Ascending aorta (tissue), 2 donors: ENCODE measurements at regions not wholly inside any gene's neighbourhood (a gene's known extent, or its start where the extent isn't known, plus 50 kb on each side); places are given as distances from the start of the nearest gene placed in this dataset.

ENCODE experiments used
- DNase-seq, 2 donors: peaks; one replicate each; pipeline ENCODE4 v3.0.0-alpha.2; 2019; ENCODE audit warnings: low spot score in 2 of 2
- H3K27ac ChIP-seq, 2 donors: fragments of 200-600 bp; sonication (generic); one replicate each; pipeline ENCODE4 v1.5.1; 2016 to 2017; ENCODE audit warnings: mild to moderate bottlenecking in 1 of 2
- H3K27me3 ChIP-seq: fragments of 200-600 bp; sonication (generic); one replicate; pipeline ENCODE4 v1.5.1; 2017
- H3K36me3 ChIP-seq, 2 donors: fragments of 200-600 bp; sonication (generic); one replicate each; pipeline ENCODE4 v1.5.1; 2016
- H3K4me1 ChIP-seq, 2 donors: fragments of 200-600 bp; sonication (generic); one replicate each; pipeline ENCODE4 v1.5.1; 2016 to 2017; ENCODE audit warnings: mild to moderate bottlenecking in 1 of 2
- H3K4me3 ChIP-seq, 2 donors: fragments of 200-600 bp; sonication (generic); one replicate each; pipeline ENCODE4 v1.5.1; 2016 to 2017; ENCODE audit warnings: mild to moderate bottlenecking in 1 of 2
- H3K9me3 ChIP-seq, 2 donors: fragments of 200-600 bp; sonication (generic); one replicate each; pipeline ENCODE4 v1.5.1; 2016
- CTCF ChIP-seq, 3 experiments: fragments of 200-600 bp in 2 of 3; fragments of 450-650 bp in 1 of 3; sonication (generic) in 2 of 3; IDR thresholded peaks; one replicate each; pipeline ENCODE4 v1.5.1; 2016 to 2019; ENCODE audit warnings: antibody characterized with exemption in 3 of 3, mild to moderate bottlenecking in 1 of 3, moderate library complexity in 1 of 3
- intact Hi-C: fragments of 100-400 bp; cut with DNase I; formaldehyde crosslinking; loops from one replicate; pipeline ENCODE4 v1.15.1; 2023

DNA sequence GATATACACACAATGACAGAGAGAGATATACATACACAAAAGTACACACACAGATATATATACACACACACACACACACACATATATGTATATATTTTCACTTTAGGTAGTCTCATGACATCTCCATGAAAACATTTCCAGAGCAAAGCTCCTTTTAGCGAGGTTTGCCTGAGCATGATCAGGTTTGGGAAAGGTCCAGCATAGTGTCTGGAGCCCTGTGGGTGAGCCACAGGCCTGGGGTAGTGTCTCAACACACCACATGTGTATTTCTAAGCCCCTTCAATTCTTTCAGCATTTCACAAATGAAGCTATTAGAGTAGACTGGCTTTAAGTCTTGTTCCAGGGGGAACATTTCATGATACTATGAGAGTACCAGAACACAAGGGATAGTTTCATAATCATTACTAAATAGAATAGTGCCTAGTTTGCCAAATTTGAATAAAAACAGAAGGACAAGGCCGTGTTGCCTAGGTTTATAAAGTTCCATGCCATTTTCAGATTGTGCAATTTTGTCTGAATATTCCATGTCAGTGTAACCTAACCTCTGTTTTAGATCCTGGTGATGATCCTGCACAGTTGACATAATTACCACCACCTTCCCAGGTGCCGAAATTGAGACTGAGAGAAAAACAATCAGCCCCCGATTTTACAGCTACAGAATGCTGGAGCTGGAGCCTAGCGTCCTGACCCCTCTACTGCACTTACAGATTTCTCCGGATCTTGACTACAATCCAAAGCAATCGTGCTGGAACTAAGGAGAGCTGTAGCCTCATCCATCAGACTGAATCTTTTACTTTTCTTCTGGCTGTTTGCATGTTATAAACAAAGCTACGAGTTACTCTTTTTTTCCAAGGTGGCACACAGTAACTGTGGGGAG, 332.7 kb downstream of the CYRIA start:
- DNase-seq = no peak
- H3K27ac ChIP-seq = no peak overlapping the region

GRCh38 chr2:16331772-16332171, 333.9 kb downstream of the CYRIA start:
- intact Hi-C loops = no loop called here
- no peak for TF ChIP-seq CTCF (IDR thresholded peaks at IDR 0.05)
- Histone ChIP-seq H3K27ac (no peak overlapping the region), H3K9me3 (no peaks in the 10 kb centered on the region), H3K36me3 (no peaks in the 10 kb centered on the region), H3K4me1 (no peaks in the 10 kb centered on the region), H3K4me3 (no peak overlapping the region), H3K27me3 (no peaks in the 10 kb centered on the region)
- no peak for DNase-seq

More for the DNA sequence above, 332.7 kb downstream of the CYRIA start:
- H3K4me3 ChIP-seq = no peak overlapping the region
- H3K9me3 ChIP-seq = no peaks in the 10 kb centered on the region
- intact Hi-C loops = no loop called here
- H3K36me3 ChIP-seq = no peaks in the 10 kb centered on the region
- H3K27me3 ChIP-seq = no peaks in the 10 kb centered on the region
- H3K4me1 ChIP-seq = no peaks in the 10 kb centered on the region
- no peak for TF ChIP-seq CTCF (IDR thresholded peaks at IDR 0.05)

DNA sequence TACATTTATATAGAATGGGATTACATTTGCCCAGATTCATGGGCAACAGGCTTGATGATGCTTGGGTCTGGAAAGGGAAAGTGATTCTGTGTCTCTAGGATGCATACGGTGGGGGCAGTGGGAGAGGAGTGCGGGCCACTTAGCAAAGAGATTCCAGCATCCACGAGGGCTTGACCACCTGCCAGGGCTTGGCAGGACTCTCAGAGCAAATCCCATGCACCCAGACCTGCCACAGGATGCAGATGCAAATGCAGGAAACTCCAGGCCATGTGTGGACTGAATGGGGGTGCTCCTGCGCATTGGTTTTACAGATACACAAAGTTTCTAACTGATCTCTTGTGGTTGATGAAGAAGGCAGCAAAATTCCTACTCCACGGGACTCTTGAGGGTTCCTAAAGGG, 334.7 kb downstream of the CYRIA start:
- H3K4me3 ChIP-seq = no peak overlapping the region
- no peaks in the 10 kb centered on the region for H3K9me3 ChIP-seq
- no peaks in the 10 kb centered on the region for H3K4me1 ChIP-seq
- no peaks in the 10 kb centered on the region for H3K27me3 ChIP-seq
- no peaks in the 10 kb centered on the region for H3K36me3 ChIP-seq
- no peak for DNase-seq
- H3K27ac ChIP-seq = no peak overlapping the region
- no peak for TF ChIP-seq CTCF (IDR thresholded peaks at IDR 0.05)
- intact Hi-C loops = no loop called here

GRCh38 chr2:16330571-16330970, 335.1 kb downstream of the CYRIA start:
- TF ChIP-seq CTCF (IDR thresholded peaks at IDR 0.05) = no peak
- Histone ChIP-seq H3K9me3 (no peaks in the 10 kb centered on the region), H3K27me3 (no peaks in the 10 kb centered on the region), H3K36me3 (no peaks in the 10 kb centered on the region), H3K27ac (no peak overlapping the region), H3K4me1 (no peaks in the 10 kb centered on the region), H3K4me3 (no peak overlapping the region)
- intact Hi-C loops = no loop called here
- DNase-seq = no peak

DNA sequence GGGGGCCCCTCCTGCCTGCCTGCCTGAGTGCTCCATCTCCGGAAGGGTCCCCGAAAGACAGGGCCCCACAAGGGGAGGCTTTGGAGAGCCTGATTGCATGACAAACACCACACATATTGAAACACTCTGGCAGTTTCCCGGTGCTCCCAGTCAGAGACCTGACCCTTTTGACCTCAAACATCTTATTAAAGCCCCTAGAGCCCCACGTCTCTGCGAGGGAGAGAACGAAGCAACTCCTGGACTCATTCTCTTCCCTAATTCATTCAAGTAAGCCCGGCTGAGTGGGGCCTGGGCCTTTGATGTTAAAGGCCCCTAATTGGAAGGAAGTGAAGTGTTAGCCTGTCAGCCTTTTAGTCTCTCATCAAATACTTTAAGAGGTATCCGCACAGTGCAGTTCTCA, 335.6 kb downstream of the CYRIA start:
- H3K27ac ChIP-seq = no peak overlapping the region
- intact Hi-C loops = no loop called here
- H3K36me3 ChIP-seq = no peaks in the 10 kb centered on the region
- H3K27me3 ChIP-seq = no peaks in the 10 kb centered on the region
- DNase-seq = no peak
- TF ChIP-seq CTCF (IDR thresholded peaks at IDR 0.05) = no peak
- H3K9me3 ChIP-seq = no peaks in the 10 kb centered on the region
- H3K4me3 ChIP-seq = no peak overlapping the region
- no peaks in the 10 kb centered on the region for H3K4me1 ChIP-seq
